Inferior parietal cortex (tissue), 1 donor: ENCODE measurements at regions not wholly inside any gene's neighbourhood (a gene's known extent, or its start where the extent isn't known, plus 50 kb on each side); places are given as distances from the start of the nearest gene placed in this dataset.

Experiments
- DNase-seq: peaks from one replicate; pipeline ENCODE4 v3.0.0-alpha.2; 2016; ENCODE audit errors: extremely low spot score

DNA sequence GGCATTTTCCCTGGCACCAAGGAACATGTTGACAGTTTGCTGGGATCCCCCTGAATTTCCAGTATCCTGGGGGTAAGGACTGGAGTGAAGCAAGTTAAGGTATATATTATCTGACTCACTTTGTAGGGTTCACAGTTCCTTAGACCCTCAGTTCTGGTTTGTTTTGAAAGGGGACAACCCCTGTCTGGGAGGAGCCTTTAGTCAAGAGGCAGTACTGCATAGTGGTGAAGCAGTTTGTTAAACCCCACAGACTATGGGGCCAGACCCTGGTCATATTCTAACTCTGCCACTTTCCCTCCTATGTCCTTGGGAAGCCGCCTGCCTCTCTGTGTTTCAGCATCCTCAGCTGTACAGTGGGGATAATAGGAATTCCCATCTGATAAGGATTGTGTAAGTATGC, 145.5 kb upstream of the ZFHX3 start:
- DNase-seq = no peak

DNA sequence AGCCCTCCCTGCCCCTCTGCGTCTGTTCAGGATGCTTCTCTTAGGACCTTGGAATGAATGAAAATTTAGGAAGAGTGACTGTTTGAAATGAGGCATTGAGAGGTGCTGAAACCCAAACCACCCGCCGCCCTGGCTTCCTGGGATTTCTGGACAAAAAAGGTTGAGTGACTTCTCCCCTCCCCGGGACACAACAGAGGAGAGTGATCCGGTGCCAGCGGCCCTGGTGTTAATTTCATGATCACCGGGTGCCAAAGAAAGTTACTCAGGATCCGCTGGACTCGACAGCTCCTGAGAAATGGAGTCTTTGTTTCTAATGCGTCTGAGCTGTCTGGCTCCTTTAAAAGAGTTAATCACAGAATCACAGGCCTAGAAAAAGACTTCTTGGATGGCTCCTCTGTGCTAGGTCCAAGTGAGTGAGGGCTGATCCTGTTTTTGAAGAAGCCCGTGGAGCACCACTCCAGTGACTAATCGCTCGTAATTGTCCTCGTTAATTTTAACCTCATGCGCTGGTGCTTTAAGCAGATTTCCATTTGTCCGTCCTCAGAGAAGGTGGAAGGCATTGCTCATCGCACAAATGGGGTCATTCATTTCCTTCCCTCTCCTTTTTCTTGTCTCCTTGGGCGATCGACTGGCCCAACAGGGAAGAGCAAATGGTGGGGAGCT, 144.4 kb upstream of the ZFHX3 start:
- no peak for DNase-seq

DNA sequence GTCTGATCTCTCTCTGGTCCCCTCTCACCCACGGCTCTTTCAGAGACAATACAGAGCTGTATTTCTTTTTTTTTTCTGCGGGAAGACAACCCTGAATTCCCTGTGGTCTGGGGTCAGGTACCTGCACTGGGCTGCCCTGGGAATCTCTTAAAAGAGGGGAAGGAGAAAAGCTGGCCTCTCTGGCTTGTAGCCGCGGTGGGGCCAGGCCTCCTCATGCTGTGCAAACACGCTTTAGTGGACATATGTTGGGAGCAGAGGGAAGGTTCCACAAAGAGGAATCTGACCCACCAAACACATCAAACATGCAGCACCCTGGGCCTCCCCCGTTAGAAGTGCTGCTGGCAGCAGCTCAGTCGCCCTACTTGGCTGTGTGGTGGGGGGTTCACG, 143.7 kb upstream of the ZFHX3 start:
- no peak for DNase-seq

DNA sequence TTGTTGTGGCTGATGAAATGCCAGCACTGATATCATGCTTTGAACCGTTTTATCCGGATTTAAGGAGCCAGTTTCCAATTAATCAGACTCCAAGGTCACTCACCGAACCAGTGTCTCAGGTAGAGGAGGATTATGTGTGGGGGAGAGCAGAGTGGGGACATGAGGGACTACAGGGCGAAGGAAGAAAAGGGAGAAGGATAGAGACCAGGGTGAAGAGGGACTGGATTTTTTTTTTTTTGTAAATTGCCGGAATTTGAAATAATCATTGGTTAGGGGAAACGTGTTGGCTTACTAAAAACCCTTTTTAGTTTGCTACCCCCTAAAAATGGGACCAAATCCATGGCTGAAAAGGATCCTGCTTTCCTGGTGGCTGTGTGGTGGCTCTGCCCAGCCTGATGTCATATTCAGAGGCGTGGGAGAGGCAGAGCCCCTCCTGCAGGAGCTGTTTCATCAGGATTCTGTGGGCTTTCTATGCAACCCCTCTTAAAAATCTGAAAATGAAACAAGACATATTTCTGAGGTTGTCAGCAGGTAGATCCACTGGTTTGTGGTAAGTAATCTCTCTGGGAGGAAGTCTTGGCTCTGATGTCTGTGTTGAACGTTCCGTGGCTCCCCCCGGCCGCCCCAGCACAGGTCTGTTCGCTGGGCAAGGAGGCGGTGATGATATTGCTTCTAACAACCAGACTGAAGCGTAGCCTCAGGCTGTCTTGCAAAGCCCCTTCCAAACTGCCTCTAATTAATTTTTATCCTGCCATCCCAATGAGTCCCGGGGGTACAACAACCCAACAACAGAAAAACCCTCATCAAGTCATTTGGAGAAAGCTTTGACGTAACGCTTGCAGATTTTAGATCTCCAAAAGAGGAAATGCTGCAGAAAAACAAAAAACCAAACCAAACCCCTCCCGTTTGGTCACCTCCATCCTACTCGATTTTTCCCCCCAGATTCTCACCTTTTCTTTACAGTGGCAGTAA, 143.0 kb upstream of the ZFHX3 start:
- no peak for DNase-seq

DNA sequence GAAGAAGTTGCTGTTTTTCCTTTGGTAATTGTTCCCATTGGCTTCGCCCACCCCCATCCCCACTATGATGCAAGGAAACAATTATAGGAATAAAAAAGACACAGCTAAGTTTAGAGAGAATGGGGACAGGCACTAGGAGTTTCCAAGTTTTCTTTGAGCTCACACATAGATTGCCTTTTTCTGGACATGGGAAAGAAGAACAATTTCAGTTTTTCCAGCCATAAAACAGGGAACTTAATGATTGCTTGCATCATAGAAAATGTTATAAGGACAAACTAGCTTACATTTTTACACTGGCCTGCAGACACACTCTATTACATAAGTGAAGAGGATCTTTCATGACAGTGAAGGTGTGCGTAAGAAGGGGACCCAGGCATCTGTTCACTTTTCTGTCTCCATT, 142.3 kb upstream of the ZFHX3 start:
- no peak for DNase-seq

DNA sequence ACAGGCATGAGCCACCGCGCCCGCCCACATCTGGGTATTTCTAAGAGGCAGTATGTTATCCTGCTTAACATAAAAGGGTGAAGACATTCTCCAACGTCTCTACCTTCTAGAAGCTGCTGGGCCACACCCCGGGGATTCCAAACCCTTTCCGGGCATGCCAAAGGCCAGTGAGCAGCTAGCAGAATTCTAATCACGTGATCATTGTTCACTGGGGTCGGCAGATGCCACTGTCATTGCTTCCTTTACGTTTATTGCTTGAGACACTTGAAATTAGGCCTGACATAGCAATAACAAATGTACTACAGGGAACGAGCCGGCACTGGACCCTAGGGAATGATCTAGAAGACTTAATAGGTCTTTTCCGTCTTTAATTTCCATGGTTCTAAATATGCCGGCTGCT, 141.2 kb upstream of the ZFHX3 start:
- DNase-seq = no peak

DNA sequence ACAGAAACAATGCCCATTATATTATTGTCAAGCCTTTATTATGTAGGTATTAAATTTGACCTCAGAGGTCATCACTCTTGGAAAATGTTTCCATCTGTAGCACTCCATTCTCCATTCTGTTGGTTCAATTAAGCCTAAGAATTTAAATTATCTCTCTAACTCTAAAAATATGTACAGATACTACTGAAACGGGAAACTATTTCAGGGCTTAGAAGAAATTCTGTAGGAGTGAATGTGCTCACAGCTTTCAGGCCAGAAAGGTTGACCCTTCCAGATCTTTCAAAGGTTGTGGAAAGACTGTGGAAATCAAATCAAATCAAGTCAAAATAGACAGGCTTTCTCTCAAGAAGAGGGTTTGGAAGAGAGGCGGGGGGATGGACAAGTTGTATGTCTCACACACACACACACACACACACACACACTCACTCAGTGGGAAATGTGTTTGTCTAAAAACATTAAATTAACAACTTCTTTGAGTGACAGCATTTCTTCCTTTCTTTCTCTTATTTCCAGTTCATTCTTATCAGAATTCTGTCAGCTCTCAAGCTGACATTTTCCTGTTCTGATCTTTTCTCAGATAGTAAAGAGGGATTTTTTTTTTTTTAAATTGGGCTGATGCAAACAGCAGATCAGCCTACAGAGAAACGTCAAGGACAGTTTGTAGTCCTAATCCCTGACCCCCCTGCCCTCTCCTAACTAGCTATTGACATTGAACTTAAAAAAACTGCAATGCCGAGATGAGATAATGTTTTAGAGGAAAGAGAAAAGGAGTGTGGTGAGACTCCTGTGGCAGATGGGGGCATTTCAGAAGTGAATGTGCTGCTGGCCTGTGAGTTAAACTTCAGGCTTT, 139.0 kb upstream of the ZFHX3 start:
- no peak for DNase-seq

DNA sequence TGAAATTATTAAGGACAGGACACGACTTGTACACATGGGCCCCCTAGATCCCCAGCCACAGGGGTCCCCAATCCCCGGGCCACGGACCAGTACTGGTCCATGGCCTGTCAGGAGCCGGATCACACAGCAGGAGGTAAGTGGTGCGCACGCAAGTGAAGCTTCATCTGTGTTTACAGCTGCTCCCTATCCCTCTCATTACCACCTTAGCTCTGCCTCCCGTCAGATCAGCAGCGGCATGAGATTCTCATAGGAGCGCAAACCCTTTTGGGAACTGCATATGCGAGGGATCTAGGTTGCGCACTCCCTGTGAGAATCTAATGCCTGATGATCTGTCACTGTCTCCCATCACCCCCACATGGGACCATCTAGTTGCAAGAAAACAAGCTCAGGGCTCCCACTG, 137.8 kb upstream of the ZFHX3 start:
- DNase-seq = no peak

DNA sequence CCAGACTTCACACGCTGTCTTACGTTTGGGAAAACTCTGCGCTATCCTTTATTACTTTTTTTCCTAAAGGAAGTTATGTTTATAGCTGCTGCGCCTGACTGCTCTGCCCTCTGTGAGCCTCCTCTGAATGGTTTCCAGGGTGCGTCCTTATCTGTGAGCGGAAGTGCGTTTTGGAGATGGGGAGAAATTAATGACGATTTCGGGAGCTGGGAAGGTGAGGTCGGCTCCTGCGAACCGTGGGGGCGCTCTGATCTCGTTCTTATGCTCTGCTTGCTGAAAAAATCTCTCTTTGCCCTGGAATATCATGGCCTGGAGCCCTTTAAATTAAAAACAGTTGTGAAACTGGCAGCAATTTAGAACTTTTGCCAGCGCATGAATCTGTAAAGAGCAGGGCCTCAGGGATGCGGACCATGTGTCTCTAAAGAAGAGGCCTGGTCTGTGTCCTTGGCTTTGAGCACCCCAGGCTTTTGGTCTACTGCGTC, 135.7 kb upstream of the ZFHX3 start:
- no peak for DNase-seq

DNA sequence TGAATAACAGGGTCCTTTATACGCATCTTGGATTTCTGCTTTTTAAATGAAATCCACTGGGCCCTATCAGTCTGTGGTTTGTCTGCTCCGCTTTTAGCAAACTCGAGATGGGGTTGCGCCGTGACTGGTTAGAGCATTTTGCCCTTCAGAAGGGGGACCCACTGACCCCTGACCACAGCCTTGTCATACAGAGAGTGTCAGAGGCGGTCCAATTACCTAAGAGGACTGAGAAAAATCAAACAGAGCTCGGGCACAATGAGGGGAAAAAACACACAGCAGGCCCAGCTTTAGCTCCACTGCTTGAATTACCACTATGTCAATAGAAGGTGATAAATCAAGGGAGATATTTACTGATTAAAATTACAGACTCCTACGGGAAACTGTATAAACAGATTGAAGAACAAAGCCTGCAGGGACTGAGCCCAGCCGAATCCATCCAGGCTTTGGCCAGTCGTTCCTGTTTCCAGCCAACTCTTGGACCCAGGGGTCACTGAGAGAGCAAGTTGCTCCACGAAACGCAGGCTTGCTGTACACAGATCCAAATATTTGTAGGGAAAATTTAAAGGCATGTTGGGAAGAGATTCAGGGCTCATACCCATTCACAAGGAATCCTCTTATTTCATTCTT, 131.9 kb upstream of the ZFHX3 start:
- no peak for DNase-seq

DNA sequence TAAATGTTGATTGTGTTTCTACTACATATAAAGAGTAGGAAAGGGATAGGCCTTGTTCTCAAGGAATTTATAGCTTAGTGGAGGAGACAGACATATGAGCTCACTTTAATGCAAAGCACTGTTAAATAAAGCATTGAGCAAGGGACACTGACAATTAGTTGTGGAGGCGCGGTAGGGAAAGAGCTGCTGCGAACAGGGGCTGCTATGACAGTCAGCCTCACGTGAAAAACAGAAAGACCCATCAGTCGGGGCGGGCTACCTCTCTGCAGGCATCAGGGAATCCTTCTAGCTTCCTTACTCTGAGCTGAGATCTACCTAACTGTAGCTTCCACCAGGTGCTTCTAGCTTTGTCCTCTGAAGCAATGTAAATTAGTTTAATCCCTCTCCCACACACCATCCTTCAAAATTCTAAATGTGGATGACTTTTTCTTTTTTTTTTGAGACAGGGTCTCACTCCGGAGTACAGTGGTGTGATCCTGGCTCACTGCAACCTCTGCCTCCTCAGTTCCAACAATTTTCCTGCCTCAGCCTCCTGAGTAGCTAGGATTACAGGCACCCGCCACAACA, 129.9 kb upstream of the ZFHX3 start:
- no peak for DNase-seq

DNA sequence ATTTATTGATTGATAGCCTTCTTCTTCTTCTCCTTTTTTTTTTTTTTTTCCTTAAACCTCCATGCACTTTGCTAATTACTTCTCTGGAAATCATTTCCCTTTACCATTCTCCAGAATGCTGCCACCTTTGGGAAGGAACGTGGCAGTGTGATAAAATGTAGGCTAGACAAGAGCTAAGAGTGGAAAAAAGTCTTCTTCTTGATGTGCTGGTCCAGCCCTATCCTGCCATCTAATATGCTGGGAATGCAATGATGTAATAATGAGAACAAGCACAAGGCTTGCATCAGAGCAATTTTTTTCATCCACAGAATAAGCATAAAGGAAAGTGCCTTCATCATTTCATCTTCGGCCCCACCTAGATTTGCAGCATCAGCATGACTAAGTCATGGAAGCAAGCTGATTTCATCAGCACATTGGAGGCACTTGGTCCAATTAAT, 128.7 kb upstream of the ZFHX3 start:
- no peak for DNase-seq

DNA sequence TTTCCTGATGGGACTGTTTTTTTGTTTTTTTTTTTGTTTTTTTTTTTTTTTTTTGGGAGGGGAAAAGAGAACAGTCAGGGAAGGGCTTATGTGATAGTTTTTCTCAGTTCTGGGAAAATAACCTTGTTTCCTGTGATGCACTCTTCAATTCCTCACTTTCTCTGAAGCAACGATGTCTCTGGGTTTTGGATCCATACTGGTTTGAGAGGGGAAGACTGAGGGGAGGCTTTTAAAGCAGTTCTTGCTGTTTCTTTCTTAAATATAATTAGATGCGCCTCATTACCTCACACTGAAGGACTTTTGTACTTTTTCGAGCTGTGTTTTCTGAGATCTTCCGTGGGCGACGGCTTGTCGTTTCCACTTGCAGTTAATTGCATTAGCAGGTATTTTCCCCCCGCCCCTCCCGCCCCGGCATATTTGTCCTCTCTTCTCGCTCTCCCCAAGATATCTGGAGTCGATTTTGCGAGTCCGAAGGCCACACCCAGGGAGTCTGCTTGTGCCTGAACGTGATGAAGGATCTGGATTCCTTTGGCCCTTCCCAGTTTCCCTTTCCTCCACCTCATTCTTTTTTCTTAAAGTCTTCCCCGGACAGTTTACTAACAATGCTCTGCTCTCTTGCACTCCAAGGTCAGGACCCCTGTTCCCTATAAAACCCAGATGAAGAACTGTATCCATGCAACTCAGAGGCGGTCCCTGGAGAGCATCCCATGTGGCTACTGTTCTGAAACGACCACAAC, 125.2 kb upstream of the ZFHX3 start:
- DNase-seq = no peak

DNA sequence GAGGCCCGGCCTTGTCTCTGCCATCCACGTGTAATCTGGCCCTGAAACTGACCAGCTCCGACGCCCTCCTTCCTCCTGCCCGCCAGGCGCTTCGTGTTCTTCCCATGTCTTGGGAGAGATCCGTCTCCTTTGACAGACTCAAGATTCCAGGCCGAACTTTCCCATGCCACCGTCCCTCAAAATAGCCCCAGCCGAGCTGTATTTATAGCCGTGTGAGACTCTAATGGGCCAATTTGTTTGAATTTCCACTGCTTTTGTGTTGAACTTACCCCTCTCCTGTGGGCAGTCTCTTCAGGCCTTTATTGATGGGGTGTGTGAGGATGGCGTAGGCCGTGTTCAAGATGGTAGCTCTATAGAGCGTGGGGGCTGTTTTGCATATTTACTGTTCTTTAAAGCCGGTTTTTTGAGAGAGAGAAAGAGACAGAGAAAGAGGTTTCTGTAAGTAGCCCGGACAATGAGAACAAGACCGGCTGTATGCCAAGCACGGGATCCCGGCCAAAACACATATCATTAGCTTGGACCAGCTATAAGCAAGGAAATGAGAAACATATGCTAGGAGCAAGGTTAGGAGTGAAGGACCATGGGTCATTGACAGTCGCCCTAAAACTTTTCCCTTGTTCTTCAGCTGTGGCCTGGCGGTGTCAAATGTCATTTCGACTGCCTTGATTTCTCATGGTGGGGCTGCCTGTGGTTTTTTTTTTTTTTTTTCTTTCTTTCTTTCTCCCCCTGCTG, 124.5 kb upstream of the ZFHX3 start:
- no peak for DNase-seq

DNA sequence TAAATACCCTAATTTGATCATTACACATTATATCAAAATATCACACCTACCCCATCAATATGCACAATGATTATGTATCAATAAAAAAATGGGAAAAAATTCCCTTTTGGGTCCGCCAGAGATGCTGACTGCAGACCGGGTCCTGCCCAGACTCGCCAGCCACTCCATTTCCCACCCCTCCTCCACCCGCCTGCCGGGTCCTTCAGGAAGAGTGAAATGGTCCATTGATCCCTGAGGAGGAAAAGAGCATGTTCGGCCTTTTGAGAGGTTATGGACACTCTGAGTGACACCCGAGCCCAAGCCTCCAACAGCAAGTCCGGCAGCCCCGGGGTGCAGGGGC, 123.9 kb upstream of the ZFHX3 start:
- no peak for DNase-seq

DNA sequence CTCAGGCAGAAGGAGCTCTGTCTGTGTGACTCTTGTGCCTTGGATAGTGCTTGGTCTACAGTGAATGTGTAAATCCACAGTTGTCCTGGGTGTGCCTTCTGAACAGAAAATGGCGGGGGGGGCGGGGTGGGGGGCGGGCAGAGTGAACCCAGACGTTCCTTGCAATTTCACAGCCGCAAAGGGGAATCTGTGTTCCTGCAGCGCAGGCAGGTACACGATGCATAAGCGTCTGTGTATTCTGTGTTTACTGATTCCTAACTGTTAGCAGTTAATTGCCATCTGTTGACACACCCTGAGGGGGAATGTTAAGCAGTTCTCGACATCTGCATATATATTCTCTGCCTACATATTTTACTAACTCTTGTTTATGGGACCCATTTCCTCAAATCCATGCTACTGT, 123.5 kb upstream of the ZFHX3 start:
- DNase-seq = no peak

DNA sequence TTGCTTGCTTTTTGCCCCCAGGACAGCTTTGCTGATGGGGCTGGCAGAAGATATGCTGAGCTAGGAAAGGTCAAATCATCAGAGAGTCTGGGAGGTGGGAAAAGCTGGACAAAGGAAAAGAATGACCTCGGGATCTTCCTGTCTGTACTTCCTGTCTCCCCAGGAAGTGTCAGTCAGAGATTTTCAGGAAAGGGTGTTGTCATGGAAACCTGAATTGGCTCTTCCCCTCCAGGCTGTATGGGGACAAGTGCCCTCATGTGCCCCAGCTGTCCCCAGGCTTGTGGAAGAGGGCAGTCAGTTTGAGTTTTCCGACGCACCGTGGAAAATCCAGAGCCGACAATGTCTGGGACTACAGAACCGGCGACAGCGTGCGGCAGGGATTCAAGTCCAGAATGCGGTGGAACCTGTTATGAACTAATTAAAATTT, 122.7 kb upstream of the ZFHX3 start:
- DNase-seq = no peak

DNA sequence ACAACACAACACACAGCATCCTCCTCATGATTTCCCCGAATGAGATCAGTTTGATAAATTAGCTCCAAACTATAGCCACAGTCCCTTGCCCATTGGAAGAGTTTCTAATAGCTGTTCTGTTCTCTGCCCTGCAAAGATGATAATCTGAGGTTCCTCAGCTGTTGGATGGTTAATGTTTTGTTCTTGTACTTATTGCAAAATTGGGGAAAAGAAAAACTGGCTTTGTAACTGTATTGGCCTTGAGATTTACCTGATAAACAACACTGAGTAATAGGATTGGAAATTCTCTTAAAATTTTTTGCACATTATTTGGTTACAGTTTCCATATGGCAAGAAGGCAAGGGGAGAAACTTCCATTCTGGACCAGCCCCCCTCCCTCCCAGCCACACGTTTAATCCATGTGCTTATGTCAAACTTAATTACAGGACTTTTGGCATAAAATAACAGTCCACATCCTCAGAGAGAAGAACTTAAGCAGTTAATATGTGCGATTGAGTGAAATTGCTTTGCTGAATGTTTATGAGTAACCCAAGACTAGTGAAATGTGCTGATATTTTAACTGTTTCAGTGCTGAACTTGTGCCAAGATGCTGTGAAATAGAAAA, 119.1 kb upstream of the ZFHX3 start:
- no peak for DNase-seq

DNA sequence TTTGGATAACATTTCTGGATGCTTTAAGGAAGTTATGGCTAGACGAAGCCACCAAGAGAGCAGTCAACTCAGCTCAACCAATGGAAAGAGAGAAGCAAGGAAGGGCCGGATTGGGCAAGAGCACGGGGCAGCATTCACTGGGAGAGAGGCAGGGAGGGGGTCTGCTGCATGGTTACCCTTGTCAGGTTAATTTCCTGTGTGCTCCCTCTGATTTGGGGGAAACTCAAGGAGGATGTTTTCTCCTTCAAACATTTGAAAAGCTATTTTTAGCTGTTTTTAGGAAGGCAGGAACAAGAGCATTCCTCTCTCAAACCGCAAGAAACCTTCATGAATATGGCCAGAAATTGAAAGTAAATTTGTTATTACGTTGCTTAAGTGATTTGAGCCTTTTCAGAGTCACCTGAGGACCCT, 118.5 kb upstream of the ZFHX3 start:
- DNase-seq = no peak
